Endothelial cell of umbilical vein (primary cell): ENCODE measurements at regions not wholly inside any gene's neighbourhood (a gene's known extent, or its start where the extent isn't known, plus 50 kb on each side); places are given as distances from the start of the nearest gene placed in this dataset.

Experiments used
- POLR2AphosphoS5 ChIP-seq: IDR thresholded peaks from 2 replicates; pipeline ENCODE4 v1.6.1; 2012; ENCODE audit warnings: low read depth, mild to moderate bottlenecking, control low read depth, low read length, moderate library complexity; ENCODE audit not compliant: insufficient read depth
- TF ChIP-seq, protein P1 (sequence below), 2 donors: IDR thresholded peaks; 1 replicate in 1 of 2; 2 replicates in 1 of 2; pipeline ENCODE4 v1.5.1; 2011; ENCODE audit warnings: low read length in 2 of 2, mild to moderate bottlenecking in 2 of 2, moderate library complexity in 2 of 2, control low read depth in 1 of 2, inconsistent platforms in 1 of 2, low read depth in 1 of 2; ENCODE audit not compliant: insufficient read depth in 1 of 2; ENCODE audit errors: extremely low read depth in 1 of 2

DNA sequence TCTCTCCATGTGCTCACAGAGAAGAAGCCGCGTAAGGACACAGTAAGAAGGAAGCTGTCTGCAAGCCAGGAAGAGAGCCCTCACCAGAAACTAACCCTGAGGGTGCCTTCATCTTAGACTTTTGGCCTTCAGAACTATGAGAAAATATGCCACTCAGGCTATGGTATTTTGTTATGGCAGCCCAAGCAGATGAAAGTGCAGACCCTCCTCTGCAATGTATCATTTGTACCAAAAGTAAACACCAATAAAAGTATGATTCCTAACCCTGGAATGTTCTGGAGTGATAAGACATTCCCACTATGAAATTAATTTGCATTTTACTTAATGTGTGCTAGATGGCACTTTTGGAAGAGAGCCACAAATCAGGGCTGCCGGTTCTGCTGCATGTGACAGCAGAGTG, 594.3 kb downstream of the UTRN start:
- TF ChIP-seq, protein P1, sequence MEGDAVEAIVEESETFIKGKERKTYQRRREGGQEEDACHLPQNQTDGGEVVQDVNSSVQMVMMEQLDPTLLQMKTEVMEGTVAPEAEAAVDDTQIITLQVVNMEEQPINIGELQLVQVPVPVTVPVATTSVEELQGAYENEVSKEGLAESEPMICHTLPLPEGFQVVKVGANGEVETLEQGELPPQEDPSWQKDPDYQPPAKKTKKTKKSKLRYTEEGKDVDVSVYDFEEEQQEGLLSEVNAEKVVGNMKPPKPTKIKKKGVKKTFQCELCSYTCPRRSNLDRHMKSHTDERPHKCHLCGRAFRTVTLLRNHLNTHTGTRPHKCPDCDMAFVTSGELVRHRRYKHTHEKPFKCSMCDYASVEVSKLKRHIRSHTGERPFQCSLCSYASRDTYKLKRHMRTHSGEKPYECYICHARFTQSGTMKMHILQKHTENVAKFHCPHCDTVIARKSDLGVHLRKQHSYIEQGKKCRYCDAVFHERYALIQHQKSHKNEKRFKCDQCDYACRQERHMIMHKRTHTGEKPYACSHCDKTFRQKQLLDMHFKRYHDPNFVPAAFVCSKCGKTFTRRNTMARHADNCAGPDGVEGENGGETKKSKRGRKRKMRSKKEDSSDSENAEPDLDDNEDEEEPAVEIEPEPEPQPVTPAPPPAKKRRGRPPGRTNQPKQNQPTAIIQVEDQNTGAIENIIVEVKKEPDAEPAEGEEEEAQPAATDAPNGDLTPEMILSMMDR (IDR thresholded peaks at IDR 0.05; ENCODE audit: extremely low read depth in 1 of 2, insufficient read depth in 1 of 2, low read depth in 1 of 2, low read length in 2 of 2): no peak
- TF ChIP-seq POLR2AphosphoS5: no peak
